CD4-positive, alpha-beta T cell treated with Interleukin-4 for 1 hour (primary cell): ENCODE measurements at regions not wholly inside any gene's neighbourhood (a gene's known extent, or its start where the extent isn't known, plus 50 kb on each side); places are given as distances from the start of the nearest gene placed in this dataset.
A peak's percentile ranks its signal among the peaks of the same experiment; 100 is the strongest.

Source experiments
- DNase-seq, 2 donors: peaks; one replicate each; pipeline ENCODE4 v3.0.0-alpha.2; 2020 to 2022

DNA sequence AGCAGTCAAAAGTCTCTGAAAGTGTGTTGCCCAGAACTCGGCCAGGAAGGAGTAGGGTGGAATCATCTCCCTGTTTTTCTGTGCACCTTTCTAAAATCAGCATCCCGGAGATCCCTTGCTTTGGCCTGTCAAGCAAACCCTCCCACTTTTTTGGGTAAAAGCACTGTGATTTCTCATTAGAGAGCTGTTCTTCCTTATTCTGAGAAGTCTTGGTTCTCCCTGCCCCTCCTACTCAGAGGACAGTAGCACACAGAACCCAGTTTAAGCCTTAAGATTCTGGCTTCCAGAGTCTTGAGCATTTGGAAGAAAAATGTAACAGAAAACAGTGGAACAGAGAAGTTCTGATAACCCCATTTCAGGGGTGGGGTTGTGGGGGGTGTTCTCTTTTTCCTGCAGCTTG, 52.6 kb upstream of the KATNAL1 start:
- DNase-seq: no peak

DNA sequence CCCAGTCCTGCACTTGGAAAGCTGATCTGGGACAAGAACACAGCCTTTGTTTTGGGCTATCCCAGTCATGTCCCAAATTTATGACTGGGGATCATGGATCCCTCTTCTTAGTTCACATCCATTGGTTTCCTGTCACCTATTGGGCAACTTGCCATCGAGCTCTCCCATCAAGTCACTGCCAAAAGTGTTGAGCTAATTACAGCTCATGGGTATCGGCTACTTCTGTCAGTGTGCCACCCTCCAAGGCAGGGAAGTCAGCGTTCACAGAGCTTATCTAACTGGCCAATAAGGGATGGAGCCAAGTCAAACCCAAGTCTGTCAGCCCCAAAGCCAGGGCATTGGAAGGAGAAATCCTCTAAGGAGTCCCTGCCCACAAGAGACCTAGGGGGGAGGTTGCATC, 53.2 kb upstream of the KATNAL1 start:
- DNase-seq: no peak

DNA sequence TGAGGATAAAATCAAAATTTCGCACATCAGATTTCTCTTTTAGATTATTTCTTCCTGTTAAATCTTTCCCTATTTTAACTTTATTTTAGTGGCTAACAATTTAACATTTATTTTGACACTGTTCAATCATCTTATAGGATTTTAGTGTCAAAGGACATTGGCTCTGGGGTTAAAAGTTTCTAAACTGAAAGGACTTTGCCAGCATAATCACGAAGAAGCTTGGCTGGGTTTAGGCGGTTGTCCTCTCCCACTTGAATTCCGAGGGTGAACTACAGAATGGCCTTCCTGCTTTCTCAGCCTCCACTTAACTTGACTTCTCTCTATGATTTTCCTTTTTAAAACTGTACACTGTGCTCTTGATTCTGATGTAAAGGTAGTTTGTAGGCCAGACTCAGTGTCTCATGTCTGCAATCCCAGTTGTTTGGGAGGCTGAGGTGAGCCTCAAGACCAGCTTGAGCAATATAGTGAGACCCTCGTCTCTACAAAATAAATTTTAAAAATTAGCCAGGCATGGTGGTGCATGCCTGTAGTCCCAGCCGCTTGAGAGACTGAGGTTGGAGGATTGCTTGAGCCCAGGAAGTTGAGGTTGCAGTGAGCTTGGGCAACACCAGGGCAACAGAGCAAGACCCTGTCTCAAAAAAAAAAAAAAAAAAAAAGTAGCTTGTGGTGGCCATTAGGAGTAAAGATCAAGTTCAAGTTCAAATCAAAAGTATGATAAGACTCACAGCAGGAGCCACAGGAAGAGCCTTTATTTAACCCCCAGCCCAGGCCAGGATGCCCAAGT, 54.8 kb upstream of the KATNAL1 start:
- no peak for DNase-seq

DNA sequence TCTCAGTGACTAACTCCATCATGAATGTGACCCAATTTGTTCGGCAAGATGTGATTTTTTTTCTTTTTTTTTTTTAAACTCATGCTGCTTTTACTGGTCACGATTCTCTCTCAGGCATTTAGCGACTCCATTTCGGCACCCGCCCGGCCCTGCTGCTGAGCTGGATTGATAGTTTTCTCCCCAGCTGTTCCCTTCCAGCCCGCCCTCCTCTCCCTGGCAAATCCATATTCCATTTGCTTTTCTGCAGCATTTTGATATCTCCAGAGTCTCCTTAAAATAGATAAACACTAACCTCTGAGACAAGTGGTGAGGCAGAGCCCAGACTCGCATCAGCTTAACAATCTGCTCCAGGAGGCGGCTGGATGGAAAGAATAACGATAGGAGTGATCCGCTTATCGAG, 55.5 kb upstream of the KATNAL1 start:
- no peak for DNase-seq

DNA sequence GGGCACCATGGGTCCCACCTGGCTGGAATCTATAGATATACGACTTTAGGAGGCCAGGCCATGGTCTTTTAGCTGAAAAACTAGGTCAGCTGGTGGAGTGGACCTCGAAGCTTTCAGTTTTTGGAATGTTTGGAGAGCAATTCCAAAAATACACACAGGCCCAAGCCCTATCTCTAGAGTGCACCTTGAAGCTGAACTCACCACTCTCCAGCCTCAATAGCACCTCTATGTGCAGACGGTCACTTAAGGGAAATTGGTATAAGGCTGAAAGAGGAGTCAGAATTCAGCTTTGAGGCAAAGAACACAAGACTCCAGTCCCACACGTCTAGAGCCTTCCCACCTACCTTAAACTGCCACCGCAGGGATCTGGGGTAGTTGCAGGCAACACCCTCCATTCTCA, 56.4 kb upstream of the KATNAL1 start:
- no peak for DNase-seq

DNA sequence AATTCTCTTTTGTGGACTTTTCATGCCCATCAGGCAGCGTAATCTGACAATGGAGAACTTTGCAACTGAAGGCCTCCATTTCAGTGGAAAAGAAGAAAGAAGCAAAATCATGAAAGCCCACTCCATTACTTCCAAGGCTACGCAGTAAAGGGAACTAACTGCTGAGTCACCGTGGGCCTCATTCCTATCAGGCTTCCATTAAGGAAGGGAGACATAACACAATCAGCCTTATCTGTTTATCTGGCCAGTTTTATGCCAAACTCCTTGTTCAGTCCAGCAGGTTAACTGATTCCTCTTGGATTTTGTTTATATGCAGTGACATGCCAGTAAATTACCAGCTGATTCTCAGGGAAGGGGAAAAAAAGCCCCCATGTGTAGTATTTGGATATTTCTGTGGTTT, 56.8 kb upstream of the KATNAL1 start:
- no peak for DNase-seq

DNA sequence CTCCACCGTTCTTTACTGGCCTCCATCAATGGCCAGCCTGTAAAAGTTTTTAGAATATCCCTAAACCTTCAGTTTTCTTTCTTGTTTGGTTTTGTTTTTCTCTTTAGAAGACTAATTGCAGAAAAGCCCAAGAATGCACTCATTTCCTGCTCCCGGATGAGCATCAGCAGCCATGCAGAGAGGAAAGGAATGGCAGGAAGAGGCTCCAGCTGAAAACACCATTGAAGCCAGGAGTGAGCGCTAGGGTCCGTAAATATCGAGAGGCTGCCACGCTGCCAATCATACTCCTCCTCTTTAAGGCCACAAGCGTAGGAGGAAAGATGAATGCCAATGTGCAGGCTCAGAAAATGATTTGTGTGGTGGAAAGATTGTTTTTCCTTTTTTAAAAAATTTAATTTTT, 57.4 kb upstream of the UBE2L5 start:
- DNase-seq: no peak

DNA sequence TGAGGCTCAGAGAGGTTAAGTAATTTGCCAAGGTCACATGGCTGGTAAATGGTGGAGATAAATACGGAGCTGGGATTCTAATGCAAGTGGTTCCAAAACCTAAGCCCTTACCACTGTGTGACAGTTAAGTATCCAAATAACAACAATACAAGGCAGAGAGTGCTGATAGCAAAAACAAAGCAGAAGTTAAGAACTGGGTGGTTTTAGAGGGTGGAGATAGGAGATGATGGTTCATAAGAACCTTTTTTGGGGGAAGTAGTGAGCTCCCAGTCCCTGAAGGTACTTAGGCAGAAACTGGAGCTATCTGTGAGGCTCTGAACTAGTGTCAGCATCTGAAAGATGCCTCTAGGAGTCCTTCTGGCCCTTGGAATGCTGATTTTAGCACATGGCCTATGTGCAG, 56.2 kb upstream of the UBE2L5 start:
- no peak for DNase-seq

DNA sequence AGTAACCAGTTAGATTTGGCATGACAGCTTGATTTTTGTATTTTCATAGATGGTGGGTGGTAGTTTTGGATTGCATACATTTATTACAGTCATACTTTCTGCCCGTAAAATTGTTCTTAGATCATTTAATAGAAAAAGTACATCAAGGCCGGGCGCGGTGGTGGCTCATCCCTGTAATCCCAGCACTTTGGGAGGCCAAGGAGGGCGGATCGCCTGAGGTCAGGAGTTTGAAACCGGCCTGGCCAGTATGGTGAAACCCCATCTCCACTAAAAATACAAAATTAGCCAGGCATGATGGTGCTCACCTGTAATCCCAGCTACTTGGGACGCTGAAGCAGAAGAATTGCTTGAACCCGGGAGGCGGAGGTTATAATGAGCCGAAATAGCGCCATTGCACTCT, 55.0 kb upstream of the UBE2L5 start:
- no peak for DNase-seq

DNA sequence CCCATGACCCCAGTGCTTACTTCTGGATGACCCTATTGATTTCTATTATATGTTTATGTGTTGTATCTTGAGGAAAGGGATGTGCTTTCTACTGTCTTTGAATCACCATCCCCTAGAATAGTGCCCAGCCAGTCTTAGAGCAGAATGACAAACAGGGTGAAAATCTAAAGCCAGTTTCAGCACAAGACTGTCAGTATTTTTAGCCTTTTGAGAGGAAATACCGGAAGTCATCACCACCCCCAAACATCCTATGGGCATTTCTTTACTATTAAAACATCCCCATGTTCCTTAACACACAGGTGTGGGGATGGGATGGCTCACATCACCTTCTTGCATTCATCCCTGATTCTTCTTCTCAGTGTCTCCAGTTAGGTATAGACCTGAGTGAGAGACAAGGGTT, 52.1 kb upstream of the UBE2L5 start:
- no peak for DNase-seq

DNA sequence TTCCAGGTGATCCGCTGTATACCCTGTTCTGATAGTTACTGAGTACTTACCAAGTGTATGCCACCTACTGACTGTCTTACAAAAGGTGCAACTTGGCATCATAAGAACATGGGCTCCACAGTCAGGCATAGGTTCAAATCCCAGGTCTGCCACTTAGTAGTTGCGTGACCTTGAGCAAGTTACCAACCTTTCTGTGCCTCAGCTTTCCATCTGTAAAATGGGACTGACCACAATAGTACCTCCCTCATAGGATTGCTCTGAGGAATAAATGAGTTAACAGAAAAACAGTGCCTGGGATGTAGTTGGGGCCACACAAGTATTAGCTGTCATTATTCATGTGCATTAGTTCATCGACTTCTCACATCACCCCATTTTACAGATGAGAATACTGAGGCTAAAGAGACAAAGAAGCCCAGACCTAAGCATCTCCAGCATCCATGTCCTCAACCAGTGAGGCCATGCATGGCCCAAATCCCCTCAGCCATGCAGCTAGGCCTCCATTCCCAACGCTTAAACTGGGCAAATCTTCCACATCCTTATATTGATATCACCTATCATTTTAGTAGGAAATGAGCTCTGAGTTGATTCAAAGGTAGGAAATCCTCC, 51.3 kb upstream of the UBE2L5 start:
- no peak for DNase-seq

DNA sequence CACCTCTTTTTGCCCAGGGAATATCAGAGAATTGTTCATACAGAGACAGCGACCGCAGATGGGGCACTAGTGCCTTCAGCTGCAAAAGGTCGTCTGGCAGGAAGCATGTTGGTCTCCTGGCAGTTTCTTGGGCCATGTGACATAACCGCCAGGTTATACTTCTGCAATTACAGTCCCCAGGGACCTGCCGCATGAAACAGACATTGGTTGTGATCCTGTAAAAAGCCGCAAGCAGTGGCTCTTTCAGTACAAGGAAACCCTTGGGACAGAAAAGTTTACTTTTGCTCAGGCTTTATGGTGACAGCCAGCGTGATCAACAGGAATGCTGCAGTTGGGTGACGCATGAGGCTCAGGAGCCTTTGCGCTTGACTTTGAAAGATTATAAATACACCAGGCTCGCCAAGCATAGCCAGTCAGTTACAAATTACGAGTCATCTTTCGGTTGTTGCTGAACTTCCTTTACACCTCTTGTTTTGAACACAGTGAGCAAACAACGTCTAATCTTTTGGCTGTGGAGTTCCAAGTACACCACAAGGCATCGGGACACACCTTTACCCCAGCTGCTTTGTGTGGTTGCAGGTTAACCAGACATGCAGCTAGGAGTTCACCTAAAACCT, 50.5 kb upstream of the UBE2L5 start:
- peak; percentile 81 to 87 for DNase-seq
